Fibroblast of mammary gland (primary cell): ENCODE measurements at regions not wholly inside any gene's neighbourhood (a gene's known extent, or its start where the extent isn't known, plus 50 kb on each side); places are given as distances from the start of the nearest gene placed in this dataset.
A peak's percentile ranks its signal among the peaks of the same experiment; 100 is the strongest.
"Not testable (repeated sequence)": the region's sequence is repeated elsewhere in the genome, so short reads cannot be mapped to it uniquely, and the experiment has no call there.

Experiments
- DNase-seq: peaks from one replicate; pipeline ENCODE4 v3.0.0-alpha.2; 2010; ENCODE audit warnings: low read depth
- H3K4me3 ChIP-seq: 2 replicates; pipeline ENCODE4 v1.5.1; 2011; ENCODE audit warnings: low read depth, mild to moderate bottlenecking, low read length, moderate library complexity; ENCODE audit not compliant: control insufficient read depth
- TF ChIP-seq, protein P1 (sequence below): conservative IDR thresholded peaks from 2 replicates; pipeline ENCODE4 v1.5.1; 2011; ENCODE audit warnings: low read depth, low read length, inconsistent platforms; ENCODE audit not compliant: control insufficient read depth, insufficient read depth

DNA sequence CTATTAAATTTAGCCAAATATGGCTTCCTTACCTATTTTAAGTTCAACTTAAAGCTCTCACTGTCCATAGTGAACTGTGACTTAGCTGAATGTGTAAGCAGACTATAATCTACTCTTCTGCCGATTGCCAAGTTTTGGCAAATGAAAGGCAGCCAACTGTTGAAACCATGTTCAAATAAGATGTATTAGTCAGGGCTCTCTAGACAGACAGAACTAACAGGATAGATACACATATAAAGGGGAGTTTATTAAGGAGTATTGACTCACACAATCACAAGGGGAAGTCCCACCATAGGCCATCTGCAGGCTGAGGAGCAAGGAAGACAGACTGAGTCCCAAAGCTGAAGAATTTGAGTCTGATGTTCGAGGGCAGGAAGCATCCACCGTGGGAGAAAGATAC, 837.7 kb upstream of the AUTS2 start:
- peak; percentile 5 for DNase-seq
- no peak overlapping the region for H3K4me3 ChIP-seq
- TF ChIP-seq, protein P1, sequence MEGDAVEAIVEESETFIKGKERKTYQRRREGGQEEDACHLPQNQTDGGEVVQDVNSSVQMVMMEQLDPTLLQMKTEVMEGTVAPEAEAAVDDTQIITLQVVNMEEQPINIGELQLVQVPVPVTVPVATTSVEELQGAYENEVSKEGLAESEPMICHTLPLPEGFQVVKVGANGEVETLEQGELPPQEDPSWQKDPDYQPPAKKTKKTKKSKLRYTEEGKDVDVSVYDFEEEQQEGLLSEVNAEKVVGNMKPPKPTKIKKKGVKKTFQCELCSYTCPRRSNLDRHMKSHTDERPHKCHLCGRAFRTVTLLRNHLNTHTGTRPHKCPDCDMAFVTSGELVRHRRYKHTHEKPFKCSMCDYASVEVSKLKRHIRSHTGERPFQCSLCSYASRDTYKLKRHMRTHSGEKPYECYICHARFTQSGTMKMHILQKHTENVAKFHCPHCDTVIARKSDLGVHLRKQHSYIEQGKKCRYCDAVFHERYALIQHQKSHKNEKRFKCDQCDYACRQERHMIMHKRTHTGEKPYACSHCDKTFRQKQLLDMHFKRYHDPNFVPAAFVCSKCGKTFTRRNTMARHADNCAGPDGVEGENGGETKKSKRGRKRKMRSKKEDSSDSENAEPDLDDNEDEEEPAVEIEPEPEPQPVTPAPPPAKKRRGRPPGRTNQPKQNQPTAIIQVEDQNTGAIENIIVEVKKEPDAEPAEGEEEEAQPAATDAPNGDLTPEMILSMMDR, result no peak

DNA sequence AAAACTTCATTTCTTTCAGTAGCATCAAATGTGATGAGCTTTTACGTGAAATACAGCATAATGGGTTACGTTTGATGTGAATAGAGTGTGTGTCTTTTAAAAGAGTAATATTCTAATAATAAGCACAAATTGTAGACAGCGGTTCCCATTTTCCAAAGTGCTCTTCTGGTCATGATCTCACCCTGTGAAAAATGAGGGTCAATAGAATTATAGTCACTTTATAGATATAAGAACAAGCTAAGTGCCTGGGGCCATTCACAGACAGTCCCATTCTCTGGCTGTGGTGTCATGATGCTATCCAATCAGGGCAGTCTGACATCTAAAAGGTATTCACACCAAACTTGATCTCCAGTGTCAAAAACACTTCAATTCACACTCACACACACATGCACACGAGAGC, 830.8 kb upstream of the AUTS2 start:
- DNase-seq, result no peak
- H3K4me3 ChIP-seq, result no peak overlapping the region
- TF ChIP-seq, protein P1, result no peak

DNA sequence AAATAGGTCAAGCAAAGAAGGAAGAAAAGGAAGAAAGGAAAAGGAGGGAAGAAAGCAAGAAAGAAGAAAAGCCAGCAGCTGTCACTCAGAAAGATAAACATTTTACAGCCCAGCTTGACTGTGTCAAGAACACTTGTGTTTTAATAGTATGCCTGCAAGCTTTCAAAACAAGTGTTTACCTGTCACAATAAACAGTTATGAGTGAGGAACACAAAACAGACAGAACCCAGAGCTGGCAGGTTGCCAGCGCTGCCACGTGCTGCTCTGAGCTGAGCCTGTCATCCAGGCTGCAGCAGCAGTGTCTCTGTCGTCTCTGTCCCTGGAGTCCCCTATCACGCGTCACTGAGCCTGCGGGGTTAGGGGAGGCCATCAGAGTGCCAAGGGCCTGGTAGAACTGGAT, 827.6 kb upstream of the AUTS2 start:
- H3K4me3 ChIP-seq, result no peak overlapping the region
- TF ChIP-seq, protein P1, result no peak
- DNase-seq, result no peak

DNA sequence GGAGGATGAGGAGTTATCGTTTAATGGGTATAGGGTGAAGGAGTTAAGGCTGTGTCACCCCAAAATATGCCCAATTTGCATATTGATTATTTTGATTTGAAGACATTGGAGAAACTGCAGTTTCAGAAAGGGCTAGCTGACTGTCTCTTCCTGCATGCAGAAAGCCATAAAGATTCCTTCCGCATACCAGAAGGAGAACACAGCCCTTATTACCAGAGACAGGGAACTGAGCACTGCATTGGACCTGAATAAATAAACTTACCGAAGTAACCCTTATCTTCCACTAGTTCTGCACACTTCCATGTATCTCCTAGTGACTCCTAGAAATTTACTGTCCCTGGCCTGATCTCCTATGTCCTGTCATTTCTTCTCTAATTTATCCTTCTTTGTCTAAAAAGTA, 821.9 kb upstream of the AUTS2 start:
- TF ChIP-seq, protein P1, result no peak
- DNase-seq, result no peak

GRCh38 chr7:68783684-68784083, 814.6 kb upstream of the AUTS2 start:
- TF ChIP-seq, protein P1, result no peak
- H3K4me3 ChIP-seq, result no peak overlapping the region
- DNase-seq, result no peak

More for the DNA sequence above, 821.9 kb upstream of the AUTS2 start:
- no peak overlapping the region for H3K4me3 ChIP-seq

DNA sequence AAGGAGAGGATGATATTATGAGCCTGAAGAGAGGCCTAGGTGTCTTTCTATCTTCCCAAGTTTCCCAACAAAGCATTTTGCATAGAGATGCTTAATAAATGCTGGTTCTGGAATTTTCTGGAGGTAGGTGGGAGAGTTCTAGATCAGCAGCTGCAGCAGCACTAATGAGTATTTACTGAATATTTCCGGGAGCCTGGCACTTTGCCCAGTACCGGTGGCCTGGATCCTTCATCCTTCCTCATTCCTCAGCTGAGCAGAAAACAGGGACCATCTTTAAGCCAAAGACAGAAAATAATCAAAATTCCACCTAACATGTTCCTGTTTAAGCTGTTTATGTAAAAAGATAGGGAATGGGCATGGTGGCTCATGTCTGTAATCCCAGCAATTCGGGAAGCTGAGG, 813.2 kb upstream of the AUTS2 start:
- TF ChIP-seq, protein P1, result no peak
- no peak overlapping the region for H3K4me3 ChIP-seq
- no peak for DNase-seq

GRCh38 chr7:68787566-68787965, 810.7 kb upstream of the AUTS2 start:
- H3K4me3 ChIP-seq, result no peak overlapping the region
- TF ChIP-seq, protein P1, result no peak
- DNase-seq, result no peak

DNA sequence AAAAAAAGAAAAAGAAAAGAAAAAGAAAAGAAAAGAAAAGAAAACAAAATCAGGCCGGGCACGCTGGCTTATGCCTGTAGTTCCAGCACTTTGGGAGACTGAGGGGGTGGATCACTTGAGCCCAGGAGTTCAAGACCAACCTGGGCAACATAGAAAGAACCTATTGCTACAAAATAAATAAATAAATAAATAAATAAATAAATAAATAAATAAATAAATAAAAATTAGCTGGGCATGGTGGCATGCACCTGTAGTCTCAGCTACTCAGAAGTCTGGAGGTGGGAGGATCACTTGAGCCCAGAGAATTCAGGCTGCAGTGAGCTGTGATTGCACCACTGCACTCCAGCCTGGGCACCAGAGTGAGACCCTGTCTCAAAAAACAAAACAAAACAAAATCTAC, 809.7 kb upstream of the AUTS2 start:
- not testable (repeated sequence) for DNase-seq, H3K4me3 ChIP-seq
